DMS153 treated with DMSO at 0.1 percent for 48 hours (cell line): ENCODE measurements at regions not wholly inside any gene's neighbourhood (a gene's known extent, or its start where the extent isn't known, plus 50 kb on each side); places are given as distances from the start of the nearest gene placed in this dataset.

Experiments
- DNase-seq: peaks from one replicate; lab custom pipeline; 2025; ENCODE audit not compliant: unreplicated experiment; lab: John Stamatoyannopoulos, UW

GRCh38 chr5:133882846-133883245 is 85.6 kb downstream of the C5orf15 start:
- DNase-seq, result no peak

GRCh38 chr5:133882389-133882695 is 86.1 kb downstream of the C5orf15 start:
- no peak for DNase-seq

GRCh38 chr5:133881576-133882388 is 86.6 kb downstream of the C5orf15 start:
- no peak for DNase-seq

- DNase-seq, result no peak
These were observed 90.2 kb downstream of the C5orf15 start for GRCh38 chr5:133878236-133878555.

GRCh38 chr5:133877351-133878235 is 90.8 kb downstream of the C5orf15 start:
- no peak for DNase-seq

GRCh38 chr5:133876266-133876665 is 92.2 kb downstream of the C5orf15 start:
- DNase-seq, result no peak

GRCh38 chr5:133875179-133875578 is 93.2 kb downstream of the C5orf15 start:
- DNase-seq, result no peak

- no peak for DNase-seq
These were observed 95.0 kb downstream of the C5orf15 start for GRCh38 chr5:133873449-133873848.

GRCh38 chr5:133870661-133871060 is 97.8 kb downstream of the C5orf15 start:
- DNase-seq, result no peak

- no peak for DNase-seq
These were observed 98.7 kb downstream of the C5orf15 start for GRCh38 chr5:133869519-133870335.

GRCh38 chr5:133868946-133869518 is 99.4 kb downstream of the C5orf15 start:
- DNase-seq, result peak; percentile 8

GRCh38 chr5:133867851-133868545 is 100.4 kb downstream of the C5orf15 start:
- DNase-seq, result no peak

- no peak for DNase-seq
These were observed 101.1 kb downstream of the C5orf15 start for GRCh38 chr5:133867341-133867740.

- DNase-seq, result no peak
These were observed 101.6 kb downstream of the C5orf15 start for GRCh38 chr5:133866903-133867245.

GRCh38 chr5:133866160-133866902 is 102.1 kb downstream of the C5orf15 start:
- DNase-seq, result no peak

GRCh38 chr5:133865113-133865512 is 103.3 kb downstream of the C5orf15 start:
- no peak for DNase-seq

- no peak for DNase-seq
These were observed 103.7 kb downstream of the C5orf15 start for GRCh38 chr5:133864711-133865110.

- DNase-seq, result no peak
These were observed 104.4 kb downstream of the C5orf15 start for GRCh38 chr5:133863857-133864585.

GRCh38 chr5:133861161-133861737 is 107.2 kb downstream of the C5orf15 start:
- no peak for DNase-seq
